Gastroesophageal sphincter (tissue), 3 donors: ENCODE measurements at regions not wholly inside any gene's neighbourhood (a gene's known extent, or its start where the extent isn't known, plus 50 kb on each side); places are given as distances from the start of the nearest gene placed in this dataset.

Experiments used
- CTCF ChIP-seq, 4 experiments: fragments of 200-600 bp in 2 of 4; fragments of 450-650 bp in 2 of 4; sonication (generic) in 1 of 4; IDR thresholded peaks; one replicate each; pipeline ENCODE4 v1.5.1; 2017 to 2019; ENCODE audit warnings: antibody characterized with exemption in 4 of 4, mild to moderate bottlenecking in 2 of 4, moderate library complexity in 2 of 4
- POLR2A ChIP-seq, 2 donors: fragments of 450-650 bp; IDR thresholded peaks; one replicate each; pipeline ENCODE4 v1.6.1; 2017; ENCODE audit warnings: antibody characterized with exemption in 2 of 2, mild to moderate bottlenecking in 2 of 2, moderate library complexity in 1 of 2
- POLR2AphosphoS5 ChIP-seq: sonication (generic); formaldehyde crosslinking; IDR thresholded peaks from one replicate; pipeline ENCODE4 v1.6.1; 2017; ENCODE audit warnings: antibody characterized with exemption

GRCh38 chr7:46115410-46115809, 194.3 kb upstream of the IGFBP3 start:
- no peak for TF ChIP-seq CTCF (IDR thresholded peaks at IDR 0.05)
- TF ChIP-seq POLR2A (IDR thresholded peaks at IDR 0.05), result no peak
- no peak for TF ChIP-seq POLR2AphosphoS5
